ENCODE measurements at regions not wholly inside any gene's neighbourhood (a gene's known extent, or its start where the extent isn't known, plus 50 kb on each side); places are given as distances from the start of the nearest gene placed in this dataset.

DNA sequence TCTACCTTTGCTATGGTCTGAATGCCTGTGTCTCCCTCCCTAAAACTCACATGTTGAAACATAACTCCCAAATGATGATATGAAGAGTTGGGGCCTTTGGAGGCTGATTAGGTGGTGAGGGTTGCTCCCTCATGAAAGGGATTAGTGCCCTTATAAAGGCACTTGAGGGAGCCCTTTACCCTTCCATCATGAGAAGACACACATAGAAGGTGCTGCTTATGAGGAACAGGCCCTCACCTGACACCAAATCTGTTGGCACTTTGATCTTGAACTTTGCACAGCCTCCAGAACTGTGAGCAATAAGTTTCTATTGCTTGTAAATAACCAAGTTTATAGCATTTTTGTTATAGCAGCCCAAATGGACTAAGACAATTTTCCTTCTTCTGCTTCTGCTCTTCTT is 76.2 kb upstream of the ADAMTS9 start:
- DNase-seq: no peak
- Mint-ChIP-seq H3K4me3 (no peak overlapping the region), H3K36me3 (no peaks in the 10 kb centered on the region), H3K4me1 (no peaks in the 10 kb centered on the region), H3K9me3 (peaks cover 1% of the 10 kb centered on the region), H3K27me3 (no peaks in the 10 kb centered on the region), H3K27ac (no peak overlapping the region)
- no peak for ATAC-seq (ENCODE audit: low read depth)
- POLR2A ChIA-PET: no interaction called here

DNA sequence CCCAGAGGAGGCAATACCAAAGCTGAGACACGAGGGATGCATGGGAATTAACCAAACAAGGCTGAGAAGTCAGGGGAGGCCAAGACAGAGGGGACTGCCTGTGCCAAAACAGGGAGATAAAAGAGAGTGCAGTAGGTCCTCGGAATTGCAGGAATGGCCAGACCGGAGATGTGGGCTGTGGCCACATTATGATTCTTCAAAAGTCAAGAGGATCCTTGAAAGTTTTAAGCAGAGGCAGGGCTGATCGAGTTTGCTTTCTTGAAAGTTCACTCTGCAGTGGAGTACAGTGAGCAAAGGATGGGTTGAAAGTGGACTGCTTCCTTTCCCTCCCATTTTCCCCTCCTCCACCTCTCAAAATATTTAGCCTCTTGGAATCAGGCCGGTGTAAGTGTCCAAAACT is 73.9 kb upstream of the ADAMTS9 start:
- peaks cover 1% of the 10 kb centered on the region for H3K9me3 Mint-ChIP-seq
- ATAC-seq (ENCODE audit: low read depth) (no peak), DNase-seq (no peak)
- no peaks in the 10 kb centered on the region for H3K4me1 Mint-ChIP-seq
- no peak overlapping the region for H3K27ac Mint-ChIP-seq
- no peaks in the 10 kb centered on the region for H3K36me3 Mint-ChIP-seq
- POLR2A ChIA-PET: no interaction called here
- H3K27me3 Mint-ChIP-seq: no peaks in the 10 kb centered on the region
- H3K4me3 Mint-ChIP-seq: no peak overlapping the region

GRCh38 chr3:64760258-64760657 is 72.5 kb upstream of the ADAMTS9 start:
- H3K4me3 Mint-ChIP-seq: no peak overlapping the region
- no peak for ATAC-seq (ENCODE audit: low read depth)
- no peaks in the 10 kb centered on the region for H3K4me1 Mint-ChIP-seq
- no peak overlapping the region for H3K27ac Mint-ChIP-seq
- no peaks in the 10 kb centered on the region for H3K36me3 Mint-ChIP-seq
- no peaks in the 10 kb centered on the region for H3K27me3 Mint-ChIP-seq
- no peak for DNase-seq
- POLR2A ChIA-PET: no interaction called here
- H3K9me3 Mint-ChIP-seq: peaks cover 1% of the 10 kb centered on the region

DNA sequence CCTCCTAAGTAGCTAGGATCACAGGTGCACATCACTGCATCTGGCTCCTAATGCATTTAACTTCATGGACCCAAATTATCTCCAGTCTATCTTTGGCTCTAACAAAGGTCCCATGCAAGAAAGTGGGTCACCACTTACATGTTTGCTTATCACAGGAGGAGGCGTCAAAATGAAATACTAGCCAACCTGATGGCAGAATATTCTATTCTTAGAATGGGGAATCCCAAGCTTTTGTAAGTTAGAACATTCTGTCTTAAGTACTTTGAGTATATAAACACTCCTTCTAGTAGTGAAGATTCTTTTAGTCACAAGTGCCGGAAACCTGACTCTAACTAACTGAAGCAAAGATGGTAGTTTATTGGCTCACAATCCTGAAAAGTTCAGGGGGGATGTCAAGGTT is 72.0 kb upstream of the ADAMTS9 start:
- Mint-ChIP-seq H3K36me3 (no peaks in the 10 kb centered on the region), H3K9me3 (peaks cover 1% of the 10 kb centered on the region), H3K4me3 (no peak overlapping the region), H3K27ac (no peak overlapping the region), H3K27me3 (no peaks in the 10 kb centered on the region), H3K4me1 (no peaks in the 10 kb centered on the region)
- POLR2A ChIA-PET: no interaction called here
- ATAC-seq (ENCODE audit: low read depth) (no peak), DNase-seq (no peak)

- Mint-ChIP-seq H3K36me3 (no peaks in the 10 kb centered on the region), H3K27me3 (no peaks in the 10 kb centered on the region), H3K4me1 (no peaks in the 10 kb centered on the region), H3K27ac (no peak overlapping the region), H3K4me3 (no peak overlapping the region), H3K9me3 (peaks cover 2% of the 10 kb centered on the region)
- DNase-seq (no peak), ATAC-seq (ENCODE audit: low read depth) (no peak)
- POLR2A ChIA-PET: no interaction called here
Observed at GRCh38 chr3:64756398-64756986, 68.7 kb upstream of the ADAMTS9 start.

DNA sequence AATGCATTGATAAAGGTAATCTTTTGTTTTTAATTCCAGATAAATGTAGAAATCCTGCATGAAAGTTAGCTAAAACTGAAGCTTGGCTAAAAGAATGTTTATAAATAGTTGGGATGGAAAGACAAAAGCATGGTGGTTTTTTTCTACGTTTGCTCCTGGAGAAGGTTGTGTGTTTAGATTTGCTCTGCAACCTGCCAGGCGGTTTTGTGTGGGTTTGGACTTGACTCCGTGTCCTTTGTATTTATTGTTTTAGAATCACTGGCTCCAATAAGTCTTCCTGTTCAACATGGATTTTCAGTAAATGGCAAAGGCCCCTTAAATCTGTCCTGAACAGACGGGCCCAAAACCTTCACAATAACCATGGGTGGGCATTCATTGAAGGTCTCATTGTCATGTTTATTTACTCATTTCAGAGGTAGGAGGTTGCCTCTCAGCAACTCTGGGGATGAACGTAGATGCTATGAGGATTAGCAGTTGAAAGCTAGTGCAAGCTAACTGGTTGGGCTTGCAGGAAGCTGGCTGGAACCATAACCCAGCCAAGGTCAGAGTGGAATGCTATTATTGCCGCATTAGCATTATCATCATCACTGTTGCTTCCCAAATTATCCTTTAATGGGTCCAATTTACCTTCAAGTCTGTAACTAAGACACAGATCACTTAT is 60.6 kb upstream of the ADAMTS9 start:
- no peaks in the 10 kb centered on the region for H3K27me3 Mint-ChIP-seq
- POLR2A ChIA-PET: no interaction called here
- ATAC-seq (ENCODE audit: low read depth): no peak
- no peaks in the 10 kb centered on the region for H3K4me1 Mint-ChIP-seq
- H3K4me3 Mint-ChIP-seq: no peak overlapping the region
- H3K9me3 Mint-ChIP-seq: peaks cover 2% of the 10 kb centered on the region
- H3K36me3 Mint-ChIP-seq: no peaks in the 10 kb centered on the region
- DNase-seq: no peak
- no peak overlapping the region for H3K27ac Mint-ChIP-seq

DNA sequence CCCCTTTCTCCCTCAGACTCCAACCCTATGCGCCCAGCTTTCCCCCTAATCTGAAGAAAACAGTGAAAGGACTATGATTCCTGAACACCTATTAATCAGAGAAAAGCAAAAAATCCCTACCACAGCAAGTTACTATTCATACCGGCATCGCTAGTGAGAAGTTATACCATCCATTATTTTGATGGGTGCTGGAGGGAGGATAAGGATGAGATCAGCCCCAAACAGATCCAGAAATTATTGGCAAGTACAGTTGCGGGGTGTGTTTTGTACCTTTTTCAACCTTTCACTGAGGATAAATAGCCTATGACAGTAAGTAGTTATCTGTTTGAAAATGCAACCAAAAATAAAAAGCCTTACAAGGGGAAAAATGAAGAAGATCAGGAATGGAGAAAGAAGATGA is 59.9 kb upstream of the ADAMTS9 start:
- POLR2A ChIA-PET: no interaction called here
- no peak for ATAC-seq (ENCODE audit: low read depth)
- Mint-ChIP-seq H3K9me3 (peaks cover 2% of the 10 kb centered on the region), H3K4me3 (no peak overlapping the region), H3K27me3 (no peaks in the 10 kb centered on the region), H3K36me3 (no peaks in the 10 kb centered on the region), H3K27ac (no peak overlapping the region), H3K4me1 (no peaks in the 10 kb centered on the region)
- no peak for DNase-seq

DNA sequence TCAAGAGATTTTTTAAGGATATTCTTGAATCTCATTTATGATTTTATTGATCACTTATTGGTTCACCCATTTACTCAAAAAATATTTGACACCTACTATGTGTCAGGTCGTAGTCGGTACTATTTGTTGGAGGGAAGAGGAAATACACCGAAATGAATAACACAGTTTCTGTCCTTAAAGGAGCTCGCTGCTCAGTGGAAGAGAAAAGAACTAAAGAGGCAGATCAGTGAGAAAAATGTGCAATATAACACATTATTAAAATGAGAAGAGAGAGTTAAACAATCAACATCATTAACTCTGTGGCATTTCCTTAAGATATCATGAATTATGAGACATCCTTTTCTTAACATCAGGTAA is 56.1 kb upstream of the ADAMTS9 start:
- Mint-ChIP-seq H3K4me1 (no peaks in the 10 kb centered on the region), H3K27me3 (no peaks in the 10 kb centered on the region), H3K9me3 (peaks cover 6% of the 10 kb centered on the region), H3K27ac (no peak overlapping the region), H3K4me3 (no peak overlapping the region), H3K36me3 (no peaks in the 10 kb centered on the region)
- no peak for DNase-seq
- POLR2A ChIA-PET: no interaction called here
- no peak for ATAC-seq (ENCODE audit: low read depth)

- DNase-seq (no peak), ATAC-seq (ENCODE audit: low read depth) (no peak)
- Mint-ChIP-seq H3K27me3 (no peaks in the 10 kb centered on the region), H3K9me3 (peaks cover 6% of the 10 kb centered on the region), H3K27ac (no peak overlapping the region), H3K4me3 (no peak overlapping the region), H3K36me3 (no peaks in the 10 kb centered on the region), H3K4me1 (no peaks in the 10 kb centered on the region)
- POLR2A ChIA-PET: no interaction called here
Observed at GRCh38 chr3:64743156-64743886, 55.5 kb upstream of the ADAMTS9 start.

DNA sequence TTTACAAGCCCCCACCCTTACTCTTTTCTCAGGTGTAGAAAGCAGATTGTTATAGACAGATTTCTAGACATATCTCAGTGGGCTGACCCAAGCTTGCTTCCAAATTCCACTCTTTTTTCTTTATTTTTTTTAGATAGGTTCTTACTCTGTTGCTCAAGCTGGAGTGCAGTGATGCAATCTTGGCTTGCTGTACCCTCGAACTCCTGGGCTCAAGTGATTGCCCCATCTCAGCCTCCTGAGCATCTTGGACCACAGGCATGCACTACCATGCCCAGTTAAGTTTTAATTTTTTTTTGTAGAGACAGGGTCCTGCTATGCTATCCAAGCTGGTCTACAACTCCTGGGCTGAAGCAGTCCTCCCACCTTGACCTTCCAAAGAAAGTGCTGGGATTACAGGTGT is 53.5 kb upstream of the ADAMTS9 start:
- DNase-seq (no peak), ATAC-seq (ENCODE audit: low read depth) (no peak)
- H3K27ac Mint-ChIP-seq: no peak overlapping the region
- H3K4me1 Mint-ChIP-seq: no peaks in the 10 kb centered on the region
- peaks cover 6% of the 10 kb centered on the region for H3K9me3 Mint-ChIP-seq
- no peak overlapping the region for H3K4me3 Mint-ChIP-seq
- POLR2A ChIA-PET: no interaction called here
- no peaks in the 10 kb centered on the region for H3K36me3 Mint-ChIP-seq
- H3K27me3 Mint-ChIP-seq: no peaks in the 10 kb centered on the region

DNA sequence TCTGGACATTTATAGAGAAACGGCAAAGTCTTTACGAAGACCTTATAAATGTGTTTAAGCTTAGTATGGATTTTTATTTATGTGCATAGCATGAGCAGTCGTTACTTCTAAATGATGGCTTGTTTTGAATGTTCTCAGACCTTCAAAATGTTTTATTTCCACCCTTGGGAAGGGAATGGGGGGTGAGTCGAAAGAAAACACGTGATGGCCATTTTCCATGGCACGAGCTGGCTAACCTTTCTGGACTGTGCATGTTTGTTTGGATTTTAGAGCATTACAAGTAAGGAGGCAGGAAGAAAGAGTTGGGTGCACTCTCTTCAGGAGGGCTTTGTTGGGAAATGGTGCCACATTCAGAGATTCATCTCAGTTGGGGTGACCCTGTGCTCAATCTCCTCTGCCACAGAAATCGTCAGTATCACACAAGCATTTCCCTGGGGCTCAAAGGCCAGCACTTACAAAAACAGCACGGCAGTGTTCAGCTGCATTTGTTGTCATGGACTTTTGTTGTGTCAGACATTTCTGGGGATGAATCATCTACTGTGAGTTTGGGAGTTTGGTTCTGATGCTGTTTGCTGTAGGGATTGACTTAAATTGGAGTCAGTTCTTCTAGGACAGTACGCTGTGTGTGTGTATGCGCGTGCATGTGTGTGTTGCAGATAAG is 52.3 kb upstream of the ADAMTS9 start:
- POLR2A ChIA-PET: no interaction called here
- no peak for DNase-seq
- peaks cover 6% of the 10 kb centered on the region for H3K9me3 Mint-ChIP-seq
- H3K27ac Mint-ChIP-seq: no peak overlapping the region
- no peaks in the 10 kb centered on the region for H3K27me3 Mint-ChIP-seq
- H3K4me3 Mint-ChIP-seq: no peak overlapping the region
- H3K4me1 Mint-ChIP-seq: no peaks in the 10 kb centered on the region
- ATAC-seq (ENCODE audit: low read depth): no peak
- no peaks in the 10 kb centered on the region for H3K36me3 Mint-ChIP-seq
